ENCODE measurements at regions not wholly inside any gene's neighbourhood (a gene's known extent, or its start where the extent isn't known, plus 50 kb on each side); places are given as distances from the start of the nearest gene placed in this dataset.

DNA sequence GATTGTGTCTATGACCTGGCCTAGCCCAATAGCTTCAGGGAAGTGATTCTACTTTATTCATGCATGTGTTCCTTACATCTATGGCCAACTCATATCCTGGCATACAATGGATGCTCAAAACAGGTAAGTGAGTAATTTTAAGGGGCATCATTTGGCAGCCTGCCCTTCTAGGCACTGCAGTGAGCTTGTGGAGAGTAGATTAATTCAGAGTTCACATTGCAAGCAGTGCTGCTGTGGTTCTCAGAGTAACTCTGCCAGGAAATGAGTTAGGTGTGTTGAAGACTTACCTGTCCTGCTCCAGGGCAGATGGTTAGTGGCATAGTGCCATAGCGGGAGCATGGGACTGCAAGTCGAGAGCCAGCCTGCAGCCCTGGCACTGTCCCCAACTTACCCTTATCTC, 158.0 kb downstream of the SCP2D1 start:
- no peak for DNase-seq

DNA sequence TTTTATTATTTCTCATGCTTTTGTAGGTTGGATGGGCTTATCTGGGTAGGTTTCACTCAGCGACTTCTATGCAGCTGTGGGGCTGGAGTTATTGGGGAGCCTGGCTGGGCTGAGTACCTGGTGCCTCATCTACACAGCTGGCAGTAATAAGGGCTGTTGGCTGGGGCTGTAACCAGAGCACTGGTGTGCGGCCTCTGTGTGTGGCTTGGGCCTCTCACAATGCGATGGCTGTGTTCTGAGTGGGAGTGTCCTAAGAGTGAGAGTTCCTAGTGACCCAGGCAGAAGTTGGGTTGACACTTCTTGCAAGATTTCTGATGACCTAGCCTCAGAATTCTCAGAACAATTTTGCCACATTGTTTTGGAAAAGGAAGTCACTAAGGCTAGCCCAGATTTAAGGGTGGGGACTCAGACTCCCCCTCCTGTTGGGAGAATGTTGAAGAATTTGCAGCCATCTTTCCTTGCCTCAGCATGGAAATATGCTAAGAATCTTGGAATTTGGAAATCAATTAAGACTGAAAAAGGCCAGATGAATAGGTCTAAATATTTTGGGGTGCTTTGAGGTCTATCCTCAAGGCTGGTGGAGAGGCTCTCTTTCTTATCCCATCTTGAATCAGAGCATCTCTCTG, 158.8 kb downstream of the SCP2D1 start:
- no peak for DNase-seq

DNA sequence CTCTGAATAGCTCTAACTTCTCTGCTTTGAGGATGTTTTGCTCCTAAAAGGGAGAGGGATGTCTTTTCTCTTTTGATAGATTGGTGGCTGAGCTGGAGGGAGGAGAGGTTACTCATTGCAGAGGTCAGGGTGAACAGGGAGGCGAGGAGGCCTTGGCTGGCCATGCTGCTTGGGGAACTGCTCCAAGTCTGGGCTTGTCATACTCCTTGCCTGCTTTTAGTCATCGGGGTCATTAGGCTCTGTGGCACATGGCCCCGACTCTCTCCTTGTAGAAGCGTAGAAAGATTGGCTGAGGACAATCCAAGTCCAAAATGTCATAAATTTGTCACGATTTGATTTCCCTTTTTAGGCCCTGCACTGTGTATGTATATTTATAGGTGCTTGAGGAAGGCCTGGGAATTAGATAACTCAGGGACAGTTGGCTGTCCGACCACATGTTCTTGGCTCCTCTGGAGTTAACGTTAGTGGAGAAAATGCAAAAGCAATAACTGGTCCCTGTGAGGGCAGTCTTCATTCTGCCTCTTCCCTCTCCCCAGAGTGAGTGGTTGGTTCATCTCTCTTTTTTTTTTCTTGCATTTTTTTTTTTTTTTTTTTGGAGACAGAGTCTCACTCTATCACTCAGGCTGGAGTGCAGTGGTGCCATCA, 160.1 kb downstream of the SCP2D1 start:
- no peak for DNase-seq

DNA sequence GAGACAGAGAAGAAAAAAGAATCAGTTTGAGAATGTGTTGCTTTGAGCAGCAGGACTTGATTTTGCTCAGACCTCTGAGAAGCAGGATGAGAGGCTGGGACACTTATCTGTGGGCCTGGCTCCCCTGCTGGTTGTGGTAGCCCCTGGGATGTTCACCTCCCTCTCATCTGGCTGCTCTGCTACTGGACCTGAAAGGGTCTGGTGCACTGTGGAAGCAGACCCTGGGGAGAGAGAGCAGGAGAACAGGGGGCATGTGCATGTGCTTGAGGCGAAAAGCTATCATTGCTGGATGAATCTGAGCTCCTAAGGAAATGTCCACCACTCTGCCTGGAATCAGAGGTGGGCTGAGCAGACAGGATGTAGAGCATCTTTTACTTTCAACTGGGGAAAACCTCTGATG, 161.1 kb downstream of the SCP2D1 start:
- DNase-seq: no peak

DNA sequence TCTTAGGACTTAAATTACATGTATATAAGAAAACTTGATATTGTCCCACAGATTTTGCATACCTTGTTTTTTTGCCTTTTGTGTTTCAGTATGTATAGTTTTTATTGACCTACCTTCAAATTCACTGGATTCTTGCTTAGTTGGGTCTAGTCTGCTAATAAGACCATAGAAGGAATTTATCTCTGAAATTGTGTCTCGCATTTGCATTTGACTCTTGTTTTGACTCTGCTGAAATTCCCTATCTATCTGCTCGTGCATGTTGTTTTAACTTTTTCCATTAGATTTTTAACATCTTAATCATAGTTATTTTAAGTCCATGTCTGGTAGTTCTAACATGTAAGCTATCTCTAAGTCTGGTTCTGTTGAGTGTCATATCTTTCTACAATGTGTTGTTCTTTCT, 163.9 kb downstream of the SCP2D1 start:
- no peak for DNase-seq

DNA sequence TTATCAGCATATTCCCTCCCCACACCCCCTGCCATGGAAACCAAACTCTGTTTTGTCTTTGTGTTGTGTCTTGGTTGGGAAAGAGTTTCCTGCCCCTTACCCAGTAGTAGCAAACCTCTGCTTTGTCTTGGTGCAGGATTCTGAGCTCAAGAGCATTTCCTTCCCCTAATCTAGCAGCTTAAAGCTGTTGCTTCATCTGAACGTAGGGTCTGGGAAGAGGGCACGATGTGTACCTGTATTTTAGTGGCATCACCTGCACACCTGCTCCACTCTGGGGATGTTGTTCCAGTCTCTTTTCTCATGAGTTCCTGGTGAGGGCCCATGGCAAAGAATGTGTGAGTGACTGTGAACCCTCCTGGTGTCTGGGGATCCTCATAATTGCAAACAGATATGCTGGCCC, 164.7 kb downstream of the SCP2D1 start:
- no peak for DNase-seq

DNA sequence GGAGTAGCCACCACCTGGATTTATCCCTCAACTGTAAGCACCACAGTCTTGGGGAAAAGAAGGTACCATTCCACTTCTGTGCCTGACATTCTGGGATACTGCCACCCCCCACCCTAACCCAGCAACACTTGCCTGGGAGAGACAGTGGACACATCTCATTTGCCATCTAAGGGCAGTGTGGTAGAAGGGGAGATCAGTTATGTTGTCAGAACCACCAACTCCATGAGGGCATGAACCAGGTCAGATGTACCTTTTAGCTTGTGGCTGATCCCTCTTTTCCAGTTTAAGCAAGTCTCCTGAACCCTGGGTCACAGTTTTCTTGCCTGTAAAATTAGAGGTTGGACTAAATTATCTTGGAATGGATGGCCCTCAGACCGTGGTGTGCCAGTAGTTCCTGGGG, 165.5 kb downstream of the SCP2D1 start:
- DNase-seq: no peak

DNA sequence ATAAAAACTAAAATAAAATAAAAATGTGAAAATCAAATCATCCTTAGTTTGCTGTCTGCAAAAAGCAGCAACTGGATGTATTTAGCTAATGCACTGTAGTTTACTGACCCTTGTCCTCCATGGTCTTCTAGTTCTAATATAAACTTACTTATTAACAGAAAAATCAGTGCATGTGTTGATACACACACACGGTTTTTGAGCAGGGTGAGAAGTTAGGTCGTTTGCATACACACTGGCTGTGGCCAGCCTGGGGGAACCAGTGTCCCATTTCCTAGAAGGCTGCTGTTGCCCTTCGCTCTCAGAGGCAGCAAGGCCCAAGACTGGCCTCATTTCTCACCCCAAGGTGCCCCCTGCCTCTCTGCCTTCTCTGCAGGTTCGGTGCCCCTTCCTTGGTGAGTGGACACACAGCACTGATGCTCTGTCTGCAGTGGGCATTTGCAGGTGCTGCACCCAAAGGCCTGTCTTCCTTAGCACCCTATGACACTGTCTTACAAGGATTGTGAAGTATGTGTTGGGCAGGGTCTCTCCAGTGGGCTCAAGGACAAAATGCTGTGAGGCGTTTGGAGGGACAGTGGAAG, 168.5 kb downstream of the SCP2D1 start:
- no peak for DNase-seq

DNA sequence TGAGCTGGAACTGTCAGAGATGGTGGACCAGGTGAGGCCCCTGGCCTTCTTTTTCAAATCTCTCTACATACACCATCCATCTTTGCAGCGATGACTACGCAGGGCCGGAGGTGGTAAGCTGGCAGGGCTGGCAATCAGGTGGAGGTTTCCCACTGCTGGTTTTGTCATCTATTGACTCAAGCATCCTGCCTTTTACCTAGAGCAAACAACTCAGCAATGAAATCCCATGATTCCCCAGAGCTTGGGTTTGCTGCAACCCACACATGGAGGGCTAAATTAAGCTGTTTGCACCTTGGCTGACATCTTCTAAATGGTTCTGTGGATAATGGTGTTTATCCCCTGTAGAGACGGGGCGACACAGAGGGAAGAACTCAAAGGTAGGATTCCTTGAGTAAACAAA, 170.2 kb downstream of the SCP2D1 start:
- no peak for DNase-seq

DNA sequence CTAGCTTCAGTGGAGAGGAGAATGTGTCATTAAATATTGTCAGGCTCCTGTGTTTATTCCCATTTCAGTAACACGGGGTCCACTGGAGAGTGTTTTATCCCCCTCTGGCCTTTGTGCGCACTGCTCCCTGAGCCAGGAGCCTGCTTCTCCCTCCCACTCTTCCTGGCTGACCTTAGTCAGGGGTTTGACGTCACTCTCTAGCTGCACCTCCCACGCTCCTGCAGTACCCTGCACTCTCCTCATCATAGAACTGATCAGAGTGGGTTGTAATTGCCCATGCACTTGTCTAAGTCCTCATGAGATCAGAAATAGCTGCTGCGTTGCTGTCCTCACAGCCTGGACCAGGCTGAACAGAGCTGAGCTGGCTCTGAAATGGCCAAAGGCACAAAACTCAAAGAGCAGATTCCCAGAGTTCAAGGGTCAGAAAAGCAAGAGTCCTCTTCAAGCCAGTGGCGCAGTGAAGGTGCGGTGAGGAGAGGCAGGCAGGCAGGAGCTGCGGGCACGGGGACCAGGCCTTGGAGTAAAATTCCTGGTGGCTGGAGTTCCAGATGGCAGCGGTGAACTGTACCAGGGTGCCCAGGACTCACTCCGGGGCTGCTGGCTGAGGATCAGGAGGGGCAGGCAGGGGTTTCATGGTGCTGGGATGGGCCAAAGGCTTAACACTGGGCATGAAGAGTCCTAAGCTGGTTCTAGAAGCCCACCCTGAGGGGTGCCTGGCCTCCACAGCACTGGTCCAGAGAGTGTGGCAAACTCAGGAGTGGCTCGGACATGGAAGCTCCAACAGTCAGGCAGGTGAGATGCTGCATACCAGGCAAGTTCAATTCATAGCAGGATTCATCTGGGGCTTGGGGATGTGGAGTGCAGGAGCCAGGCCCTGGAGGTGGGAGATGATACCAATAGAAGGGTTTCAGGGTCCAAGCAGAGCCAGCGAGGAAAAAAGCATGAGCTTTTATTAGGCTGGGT, 170.9 kb downstream of the SCP2D1 start:
- DNase-seq: no peak

DNA sequence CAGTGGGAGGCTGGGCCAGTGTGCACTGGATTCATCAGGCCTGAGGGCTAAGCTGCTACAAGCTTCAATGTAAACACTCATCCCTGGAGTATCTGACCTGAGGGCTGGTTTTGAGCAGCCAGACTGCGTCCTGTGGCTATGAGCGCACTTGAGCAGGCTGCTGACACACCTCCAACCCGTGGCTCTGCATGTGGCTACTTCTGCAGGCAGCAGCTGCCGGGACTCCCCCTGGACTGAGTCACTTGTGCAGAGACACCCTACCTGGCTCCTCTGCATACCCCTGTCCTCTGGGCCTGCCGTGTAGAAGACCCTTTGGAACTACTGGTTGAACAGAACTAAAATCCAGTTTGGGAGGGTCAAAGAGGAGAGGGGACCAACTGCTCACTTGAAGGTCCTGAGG, 172.0 kb downstream of the SCP2D1 start:
- no peak for DNase-seq

DNA sequence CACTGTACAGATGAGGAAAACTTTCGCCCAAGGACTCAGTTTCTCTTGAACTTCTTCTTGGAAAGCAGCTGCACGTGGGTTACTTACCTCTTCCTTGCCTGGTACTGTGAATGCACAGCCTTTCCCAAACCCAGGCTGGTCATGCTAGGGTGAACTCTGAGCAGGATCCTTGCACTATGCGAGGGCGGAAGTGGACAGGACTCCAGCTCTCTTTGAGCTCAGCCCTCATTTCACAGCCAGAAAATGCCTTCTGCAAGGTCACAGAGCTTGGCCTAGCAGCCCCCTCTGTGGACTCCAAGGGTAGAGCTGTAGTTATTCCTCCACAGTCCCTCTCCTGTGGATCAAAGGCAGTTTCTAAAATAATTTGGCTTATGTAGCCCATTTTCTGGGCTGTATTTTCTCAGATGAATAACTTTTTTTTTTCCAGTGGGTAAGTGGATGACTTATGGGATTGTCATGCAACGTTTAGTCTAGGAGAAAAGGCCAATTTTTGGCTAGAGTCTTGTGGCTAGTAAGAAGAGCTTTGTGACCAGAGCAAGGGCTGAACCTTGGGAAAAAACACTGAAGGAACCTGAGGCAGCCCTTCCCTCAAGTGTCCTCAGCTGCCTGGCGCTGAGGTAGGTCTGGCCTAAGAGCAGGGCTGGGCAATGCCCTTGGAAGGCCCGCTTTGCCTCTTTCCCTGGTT, 172.7 kb downstream of the SCP2D1 start:
- DNase-seq: no peak

DNA sequence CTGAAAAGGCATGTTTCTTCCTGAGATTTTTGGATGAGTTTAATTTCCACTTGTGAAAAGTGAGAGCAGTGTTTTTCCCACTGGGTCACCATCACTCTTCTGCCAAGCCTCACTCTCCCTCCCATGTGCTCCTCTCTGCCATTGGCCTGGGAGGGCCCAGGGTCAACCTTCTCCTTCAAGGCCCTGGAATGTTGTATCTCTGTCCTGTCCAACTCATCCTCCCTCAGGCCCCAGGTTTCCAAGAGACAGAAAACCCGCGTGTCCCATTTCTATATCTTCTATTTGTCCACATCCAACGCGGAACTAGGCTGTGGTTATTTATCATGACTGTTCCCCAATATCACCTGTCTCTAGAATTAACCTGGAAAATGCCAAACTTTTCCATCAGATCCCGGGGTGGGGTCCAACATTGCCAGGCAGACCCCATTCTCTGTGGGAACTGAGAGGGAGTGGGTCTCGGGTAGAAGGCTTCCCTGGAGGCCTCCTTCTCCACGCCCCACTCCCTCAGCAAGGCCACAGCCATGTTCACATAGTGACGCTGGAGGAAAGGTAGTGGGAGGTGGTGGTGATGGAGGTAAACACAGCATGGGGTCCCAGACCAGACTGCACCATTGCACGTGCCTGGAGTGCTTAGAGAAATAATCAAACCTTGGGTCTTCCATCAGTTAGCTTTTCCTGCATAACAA, 173.5 kb downstream of the SCP2D1 start:
- DNase-seq: no peak

DNA sequence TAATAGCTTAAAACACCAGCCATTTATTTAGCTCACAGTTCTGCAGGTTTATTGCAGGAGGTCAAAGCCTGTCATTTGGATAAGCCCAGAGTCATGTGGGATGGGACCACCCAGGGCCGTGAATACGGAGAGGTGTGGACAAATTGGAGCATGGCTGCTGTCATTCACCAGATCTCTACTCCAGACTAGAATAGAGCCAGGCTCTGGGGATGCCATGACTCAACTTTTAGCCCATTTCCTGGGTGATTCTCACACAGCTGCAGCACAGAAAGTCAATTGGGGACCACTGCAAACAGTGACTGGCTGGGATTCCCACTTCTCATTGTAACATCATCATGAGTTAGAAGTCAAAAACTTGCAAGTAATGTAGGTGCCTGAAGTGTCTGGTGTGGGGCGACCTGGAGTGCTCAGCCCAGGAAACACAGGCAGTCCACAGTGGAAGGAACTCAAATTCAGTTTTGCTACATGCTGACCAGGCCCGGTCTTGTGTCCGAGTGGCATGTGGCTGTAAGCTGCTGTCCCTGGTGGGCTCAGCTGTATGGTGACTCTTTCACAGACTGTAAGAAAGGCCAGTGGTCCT, 174.3 kb downstream of the SCP2D1 start:
- DNase-seq: no peak

DNA sequence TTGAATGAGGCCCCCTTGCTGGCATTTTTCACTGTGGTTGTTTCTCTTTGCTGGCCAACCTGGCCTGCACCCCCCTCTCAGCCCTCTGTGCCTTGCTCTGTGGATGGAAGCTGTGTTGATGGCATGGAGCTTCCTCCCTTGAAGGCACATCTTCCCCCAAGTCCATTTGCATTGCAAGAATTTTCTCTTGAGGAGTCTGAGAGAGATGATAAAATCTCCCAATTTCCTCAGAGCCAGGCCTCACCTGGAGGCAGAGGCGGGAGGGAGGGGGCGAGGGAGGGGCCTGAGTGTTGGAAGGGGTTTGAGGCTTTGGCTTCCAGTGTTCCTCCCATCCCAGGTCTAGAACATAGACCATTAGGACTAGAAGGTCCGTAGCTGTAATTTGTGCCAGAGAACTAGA, 175.1 kb downstream of the SCP2D1 start:
- DNase-seq: no peak

DNA sequence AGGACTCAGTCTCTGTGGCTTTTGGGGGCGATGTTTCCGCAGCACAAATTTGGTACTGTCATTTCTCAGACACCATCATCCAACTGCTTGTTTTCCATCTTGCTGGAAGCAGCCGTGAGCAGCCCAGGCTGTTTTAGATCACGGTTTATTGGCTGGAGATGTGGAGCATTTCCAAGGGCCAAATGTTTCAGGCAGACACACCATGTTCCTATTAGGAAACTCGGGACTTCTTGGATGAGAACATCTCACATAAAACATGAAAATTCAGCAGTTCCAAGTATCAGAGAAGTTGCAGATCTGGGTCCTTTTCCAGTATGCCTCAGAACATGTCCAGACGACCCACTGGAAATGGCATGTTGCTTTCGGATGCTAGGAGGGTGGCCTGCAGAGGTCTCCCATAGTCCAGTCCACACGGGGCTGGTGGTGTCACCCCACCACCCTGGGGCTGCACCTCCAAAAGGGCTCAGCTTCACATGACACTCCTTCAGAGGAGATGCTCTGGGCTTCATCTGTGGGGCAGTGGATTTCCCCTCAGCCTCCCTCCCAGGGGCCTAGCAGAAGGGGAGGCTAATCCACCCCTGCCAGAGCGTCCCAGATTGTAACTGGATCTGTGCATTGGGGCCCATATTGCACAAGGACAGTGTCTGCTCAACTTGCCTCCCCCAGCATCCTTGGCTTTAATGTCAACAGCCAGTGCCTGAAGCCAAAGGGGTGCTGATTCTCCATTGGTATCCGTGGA, 176.3 kb downstream of the SCP2D1 start:
- peak; percentile 40 for DNase-seq

DNA sequence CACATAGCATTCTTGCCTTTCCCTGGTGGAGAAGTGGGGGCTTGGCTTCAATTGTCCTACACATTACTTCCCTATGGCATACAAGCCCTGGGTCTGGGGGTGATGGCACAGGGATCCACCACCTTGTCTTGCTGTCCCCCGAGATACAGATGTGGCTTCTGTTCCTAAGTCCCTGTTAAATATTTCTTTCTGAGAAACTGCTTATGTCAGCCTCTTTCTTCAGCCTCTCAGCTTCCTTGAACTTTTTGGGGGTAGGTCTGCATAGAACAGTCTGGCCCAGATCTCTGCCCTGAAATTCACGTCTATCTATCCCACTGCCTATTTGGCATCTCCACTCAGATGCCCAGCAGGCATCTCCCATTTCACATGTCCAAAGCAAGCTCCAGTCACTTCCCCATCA, 177.4 kb downstream of the SCP2D1 start:
- no peak for DNase-seq

DNA sequence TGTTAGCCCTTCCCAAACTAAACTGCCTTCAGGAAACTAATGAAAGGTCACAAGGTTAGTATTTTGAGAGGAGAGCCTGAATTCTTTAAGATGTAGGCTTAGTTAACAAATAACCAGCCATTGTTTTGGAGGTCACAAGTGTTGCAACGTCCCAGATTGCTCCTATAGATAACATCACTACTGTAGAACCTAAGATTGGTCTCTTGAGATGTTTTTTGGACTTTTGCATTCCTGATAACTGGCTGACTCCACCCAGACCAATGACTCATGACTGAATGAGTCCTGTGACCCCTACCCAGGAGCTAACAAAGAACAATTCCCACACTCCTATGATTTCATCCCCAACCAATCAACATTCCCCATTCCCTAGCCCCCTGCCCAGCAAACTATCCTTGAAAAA, 178.8 kb downstream of the SCP2D1 start:
- no peak for DNase-seq

DNA sequence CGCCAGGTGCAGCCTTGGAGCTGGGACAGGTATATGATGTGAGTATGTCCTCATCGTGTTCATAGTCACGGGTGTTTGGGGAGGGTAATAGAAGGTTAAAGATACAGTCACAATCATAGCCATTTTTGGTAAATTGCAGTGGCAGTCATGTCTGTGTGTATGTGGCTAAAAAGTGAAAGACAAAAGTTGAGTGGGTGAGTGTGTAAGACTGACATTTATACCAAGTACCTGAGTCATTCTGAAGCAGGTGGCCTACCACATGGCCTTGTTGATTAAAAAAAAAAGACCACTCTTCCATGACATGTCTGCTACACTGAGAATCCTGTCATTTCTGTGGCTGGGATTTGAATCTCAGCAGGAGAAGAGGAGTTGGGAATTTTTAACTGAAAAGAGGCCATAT, 181.9 kb downstream of the SCP2D1 start:
- DNase-seq: no peak

DNA sequence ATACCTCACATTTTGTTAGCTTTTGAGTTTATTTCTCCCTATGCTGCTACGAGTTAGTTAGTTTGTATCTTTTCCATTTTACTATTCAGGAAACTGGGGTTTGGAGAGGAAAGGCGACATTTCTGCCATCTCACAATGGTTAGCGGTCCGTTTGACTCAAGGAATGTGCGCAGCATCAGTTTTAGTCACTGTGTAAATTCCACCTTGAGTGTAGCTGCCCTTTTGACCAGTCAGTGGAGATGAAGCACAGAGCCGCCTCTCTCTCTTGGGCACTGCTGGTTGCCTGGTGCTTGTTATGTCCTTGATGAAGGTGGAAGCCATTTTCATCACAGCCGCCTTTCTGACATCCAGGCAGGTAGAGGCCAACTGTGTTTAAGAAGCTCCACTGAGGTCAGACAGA, 185.5 kb downstream of the SCP2D1 start:
- no peak for DNase-seq

DNA sequence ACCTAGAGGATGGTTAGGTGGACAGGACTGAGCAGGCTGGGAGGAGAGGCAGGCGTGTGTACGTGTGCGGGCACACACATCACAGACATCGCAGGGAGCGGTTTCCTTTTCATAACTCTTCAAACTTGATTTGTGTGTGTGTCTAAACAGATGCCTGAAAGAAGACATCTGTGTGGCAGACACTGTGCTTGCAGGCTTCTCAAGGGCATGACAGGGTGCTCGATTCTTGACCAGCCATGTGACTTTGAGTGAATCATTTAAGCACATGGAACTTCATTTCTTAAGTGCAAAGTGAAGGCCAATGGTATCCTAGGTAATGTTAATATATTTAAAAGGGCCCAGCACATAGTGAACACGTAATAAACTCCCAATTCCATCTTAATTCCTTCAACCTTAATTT, 186.5 kb downstream of the SCP2D1 start:
- DNase-seq: no peak
